Body of pancreas (tissue), 4 donors: ENCODE measurements at regions not wholly inside any gene's neighbourhood (a gene's known extent, or its start where the extent isn't known, plus 50 kb on each side); places are given as distances from the start of the nearest gene placed in this dataset.

ENCODE experiments used
- POLR2A ChIP-seq, 3 donors: fragments of 450-650 bp; IDR thresholded peaks; one replicate each; pipeline ENCODE4 v1.6.1; 2016; ENCODE audit warnings: antibody characterized with exemption in 3 of 3, mild to moderate bottlenecking in 2 of 3
- TF ChIP-seq, protein P1 (sequence below), 7 experiments: fragments of 450-650 bp in 4 of 7; fragments of 200-600 bp in 3 of 7; sonication (generic) in 3 of 7; IDR thresholded peaks; one replicate each; pipeline ENCODE4 v1.5.1; 2016 to 2019; ENCODE audit warnings: antibody characterized with exemption in 7 of 7

DNA sequence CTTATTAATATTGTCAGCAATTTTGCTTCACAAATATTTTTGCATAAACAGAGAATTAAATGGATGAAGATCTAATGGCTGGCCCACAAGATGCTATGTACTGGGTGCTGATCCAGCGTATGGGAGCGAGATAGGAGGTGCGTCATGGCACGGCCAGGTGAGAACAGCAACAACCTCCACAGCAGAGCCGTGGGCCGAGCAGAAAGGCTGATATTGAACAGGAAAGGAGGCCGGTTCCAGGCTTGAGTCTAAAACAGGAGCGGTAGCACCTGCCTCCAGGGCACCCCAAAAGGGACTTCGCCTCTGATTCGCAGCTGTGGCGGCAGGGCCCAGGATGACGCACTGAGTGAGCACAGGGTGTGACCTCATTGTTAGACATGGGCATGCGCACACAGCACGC, 1502.1 kb downstream of the TBC1D22A start:
- TF ChIP-seq, protein P1, sequence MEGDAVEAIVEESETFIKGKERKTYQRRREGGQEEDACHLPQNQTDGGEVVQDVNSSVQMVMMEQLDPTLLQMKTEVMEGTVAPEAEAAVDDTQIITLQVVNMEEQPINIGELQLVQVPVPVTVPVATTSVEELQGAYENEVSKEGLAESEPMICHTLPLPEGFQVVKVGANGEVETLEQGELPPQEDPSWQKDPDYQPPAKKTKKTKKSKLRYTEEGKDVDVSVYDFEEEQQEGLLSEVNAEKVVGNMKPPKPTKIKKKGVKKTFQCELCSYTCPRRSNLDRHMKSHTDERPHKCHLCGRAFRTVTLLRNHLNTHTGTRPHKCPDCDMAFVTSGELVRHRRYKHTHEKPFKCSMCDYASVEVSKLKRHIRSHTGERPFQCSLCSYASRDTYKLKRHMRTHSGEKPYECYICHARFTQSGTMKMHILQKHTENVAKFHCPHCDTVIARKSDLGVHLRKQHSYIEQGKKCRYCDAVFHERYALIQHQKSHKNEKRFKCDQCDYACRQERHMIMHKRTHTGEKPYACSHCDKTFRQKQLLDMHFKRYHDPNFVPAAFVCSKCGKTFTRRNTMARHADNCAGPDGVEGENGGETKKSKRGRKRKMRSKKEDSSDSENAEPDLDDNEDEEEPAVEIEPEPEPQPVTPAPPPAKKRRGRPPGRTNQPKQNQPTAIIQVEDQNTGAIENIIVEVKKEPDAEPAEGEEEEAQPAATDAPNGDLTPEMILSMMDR (IDR thresholded peaks at IDR 0.05): no peak
- no peak for TF ChIP-seq POLR2A (IDR thresholded peaks at IDR 0.05)
